ENCODE measurements at regions not wholly inside any gene's neighbourhood (a gene's known extent, or its start where the extent isn't known, plus 50 kb on each side); places are given as distances from the start of the nearest gene placed in this dataset.

DNA sequence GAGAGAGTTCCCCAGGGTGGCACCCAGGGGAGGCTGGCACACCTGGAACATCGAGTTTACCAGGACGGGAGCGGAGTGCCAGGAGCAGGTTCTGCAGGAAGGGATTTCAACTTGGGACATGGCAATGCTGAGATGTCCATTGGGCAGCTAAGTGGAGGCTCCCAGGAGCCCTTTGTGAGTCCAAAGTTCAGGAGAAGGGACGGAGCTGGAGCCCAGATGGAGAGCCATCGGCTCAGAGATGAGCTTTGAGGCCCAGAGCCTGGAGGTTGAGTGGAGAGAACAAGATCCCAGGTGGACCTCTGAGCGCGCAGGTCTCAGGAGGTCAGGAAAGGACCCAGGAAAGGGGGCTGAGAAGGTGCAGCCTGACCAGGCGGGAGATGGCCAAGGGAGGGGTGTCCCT, 67.5 kb upstream of the AFDN start:
- Histone ChIP-seq H3K36me3 (no peaks in the 10 kb centered on the region), H3K27ac (no peak overlapping the region), H3K9me3 (no peaks in the 10 kb centered on the region), H3K4me3 (no peak overlapping the region), H3K4me1 (peaks cover 0 to 8% of the 10 kb centered on the region in 2 donors), H3K27me3 (no peaks in the 10 kb centered on the region)
- no peak for TF ChIP-seq POLR2A (IDR thresholded peaks at IDR 0.05)
- TF ChIP-seq, protein P1, sequence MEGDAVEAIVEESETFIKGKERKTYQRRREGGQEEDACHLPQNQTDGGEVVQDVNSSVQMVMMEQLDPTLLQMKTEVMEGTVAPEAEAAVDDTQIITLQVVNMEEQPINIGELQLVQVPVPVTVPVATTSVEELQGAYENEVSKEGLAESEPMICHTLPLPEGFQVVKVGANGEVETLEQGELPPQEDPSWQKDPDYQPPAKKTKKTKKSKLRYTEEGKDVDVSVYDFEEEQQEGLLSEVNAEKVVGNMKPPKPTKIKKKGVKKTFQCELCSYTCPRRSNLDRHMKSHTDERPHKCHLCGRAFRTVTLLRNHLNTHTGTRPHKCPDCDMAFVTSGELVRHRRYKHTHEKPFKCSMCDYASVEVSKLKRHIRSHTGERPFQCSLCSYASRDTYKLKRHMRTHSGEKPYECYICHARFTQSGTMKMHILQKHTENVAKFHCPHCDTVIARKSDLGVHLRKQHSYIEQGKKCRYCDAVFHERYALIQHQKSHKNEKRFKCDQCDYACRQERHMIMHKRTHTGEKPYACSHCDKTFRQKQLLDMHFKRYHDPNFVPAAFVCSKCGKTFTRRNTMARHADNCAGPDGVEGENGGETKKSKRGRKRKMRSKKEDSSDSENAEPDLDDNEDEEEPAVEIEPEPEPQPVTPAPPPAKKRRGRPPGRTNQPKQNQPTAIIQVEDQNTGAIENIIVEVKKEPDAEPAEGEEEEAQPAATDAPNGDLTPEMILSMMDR (IDR thresholded peaks at IDR 0.05): no peak
- TF ChIP-seq POLR2AphosphoS5 (IDR thresholded peaks at IDR 0.05): no peak
- intact Hi-C loops (cut with DNase I; ENCODE audit: low total_unique reads): no loop called here
- DNase-seq (ENCODE audit: low spot score in 2 of 2): no peak

DNA sequence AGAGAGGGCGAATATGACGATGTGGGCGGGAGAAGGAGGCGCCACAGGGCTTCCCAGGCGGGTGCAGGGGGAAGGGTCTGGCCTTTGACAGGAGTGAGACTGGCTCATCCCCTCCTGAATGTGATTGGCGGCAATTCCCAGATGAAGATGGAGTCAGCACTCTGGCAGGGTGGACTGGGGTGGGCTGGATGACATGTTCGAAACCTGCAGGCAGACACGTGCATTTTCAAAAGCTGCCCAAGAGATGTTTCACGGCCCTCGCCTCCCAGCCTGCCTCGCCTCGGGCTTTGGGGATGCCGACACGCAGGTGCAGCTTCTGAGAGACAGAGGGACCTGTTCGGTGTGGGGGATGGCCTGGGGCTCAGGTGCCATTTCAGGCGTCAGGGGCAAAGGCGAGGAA, 66.8 kb upstream of the AFDN start:
- H3K4me3 ChIP-seq: no peak overlapping the region
- H3K27me3 ChIP-seq: no peaks in the 10 kb centered on the region
- TF ChIP-seq POLR2A (IDR thresholded peaks at IDR 0.05): no peak
- TF ChIP-seq, protein P1 (IDR thresholded peaks at IDR 0.05): no peak
- TF ChIP-seq POLR2AphosphoS5 (IDR thresholded peaks at IDR 0.05): no peak
- intact Hi-C loops (cut with DNase I; ENCODE audit: low total_unique reads): no loop called here
- DNase-seq (ENCODE audit: low spot score in 2 of 2): no peak
- peak overlapping the region in 1 of 2 donors; percentile 70 for H3K27ac ChIP-seq
- peaks cover 0 to 8% of the 10 kb centered on the region in 2 donors for H3K4me1 ChIP-seq
- no peaks in the 10 kb centered on the region for H3K36me3 ChIP-seq
- no peaks in the 10 kb centered on the region for H3K9me3 ChIP-seq

DNA sequence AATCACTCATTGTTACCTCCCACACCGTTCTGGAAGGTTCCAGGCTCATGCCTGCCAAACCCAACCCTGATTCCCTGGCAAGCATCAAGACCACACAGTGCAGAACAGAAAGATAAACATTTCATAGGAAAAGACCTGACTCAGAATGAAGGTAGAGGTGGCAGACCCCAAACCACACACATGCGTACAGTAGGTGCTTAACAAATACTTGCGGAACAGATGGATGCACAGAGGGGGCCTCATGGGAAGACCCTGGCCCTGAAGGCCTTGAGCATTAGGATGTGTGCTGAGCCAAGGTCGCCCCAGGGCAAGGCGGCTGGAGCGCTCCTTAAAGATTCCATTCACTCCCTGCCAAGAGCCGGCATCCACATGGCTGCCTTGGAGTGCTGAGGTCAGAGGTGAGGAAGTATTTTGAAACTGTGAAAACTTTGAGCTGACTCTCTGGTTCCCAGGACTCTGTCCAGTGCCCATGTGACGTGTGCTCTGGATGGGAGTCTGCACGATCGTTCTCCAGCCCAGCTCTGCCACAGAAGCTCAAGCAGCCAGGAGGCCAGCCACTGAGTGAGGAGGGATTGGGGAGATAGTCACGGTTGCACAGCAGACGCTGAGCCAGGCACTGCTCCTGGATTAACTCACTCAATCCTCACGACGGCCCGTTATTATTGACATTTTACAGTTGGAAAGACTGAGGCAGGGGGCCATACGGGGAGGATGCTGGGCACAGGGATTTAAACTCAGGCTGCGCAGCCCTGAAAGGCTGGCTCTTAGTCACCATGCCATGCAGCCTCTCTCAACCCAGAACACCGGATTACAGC, 65.5 kb upstream of the AFDN start:
- Histone ChIP-seq H3K36me3 (no peaks in the 10 kb centered on the region), H3K4me1 (peaks cover 0 to 8% of the 10 kb centered on the region in 2 donors), H3K27me3 (no peaks in the 10 kb centered on the region), H3K4me3 (no peak overlapping the region), H3K27ac (peak overlapping the region; percentile 53 to 70), H3K9me3 (no peaks in the 10 kb centered on the region)
- DNase-seq (ENCODE audit: low spot score in 2 of 2): peak; percentile 67 to 72
- intact Hi-C loops (cut with DNase I; ENCODE audit: low total_unique reads): no loop called here
- TF ChIP-seq POLR2A (IDR thresholded peaks at IDR 0.05) (no peak), POLR2AphosphoS5 (IDR thresholded peaks at IDR 0.05) (peak; percentile 25 to 67 (median 62))

DNA sequence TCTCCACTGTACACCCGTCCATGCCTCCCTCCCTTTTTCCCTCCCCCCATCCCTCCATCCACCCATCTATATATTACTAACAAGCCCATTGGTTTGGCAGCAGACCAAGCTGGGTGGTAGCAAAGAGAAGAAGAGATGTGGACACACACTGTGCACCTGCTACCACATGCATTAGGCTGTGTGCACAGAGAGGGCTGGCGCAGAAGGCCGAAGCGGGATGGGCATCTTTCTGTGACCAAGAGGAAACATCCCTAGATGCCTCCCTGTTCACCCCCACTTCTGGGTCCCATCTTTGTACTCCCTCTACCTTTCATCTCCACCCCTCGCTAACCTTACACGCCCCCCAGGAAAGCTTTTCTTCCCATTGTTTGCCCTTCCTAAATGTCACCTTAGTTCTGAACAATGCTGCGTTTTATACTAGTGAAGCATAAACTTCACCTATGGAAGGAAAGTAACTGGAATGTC, 64.9 kb upstream of the AFDN start:
- H3K36me3 ChIP-seq: no peaks in the 10 kb centered on the region
- TF ChIP-seq POLR2AphosphoS5 (IDR thresholded peaks at IDR 0.05) (no peak), POLR2A (IDR thresholded peaks at IDR 0.05) (no peak)
- TF ChIP-seq, protein P1 (IDR thresholded peaks at IDR 0.05): no peak
- no peaks in the 10 kb centered on the region for H3K27me3 ChIP-seq
- no peak overlapping the region for H3K4me3 ChIP-seq
- intact Hi-C loops (cut with DNase I; ENCODE audit: low total_unique reads): no loop called here
- peak overlapping the region; percentile 26 to 70 for H3K27ac ChIP-seq
- DNase-seq (ENCODE audit: low spot score in 2 of 2): no peak
- no peaks in the 10 kb centered on the region for H3K9me3 ChIP-seq
- peaks cover 0 to 8% of the 10 kb centered on the region in 2 donors for H3K4me1 ChIP-seq

DNA sequence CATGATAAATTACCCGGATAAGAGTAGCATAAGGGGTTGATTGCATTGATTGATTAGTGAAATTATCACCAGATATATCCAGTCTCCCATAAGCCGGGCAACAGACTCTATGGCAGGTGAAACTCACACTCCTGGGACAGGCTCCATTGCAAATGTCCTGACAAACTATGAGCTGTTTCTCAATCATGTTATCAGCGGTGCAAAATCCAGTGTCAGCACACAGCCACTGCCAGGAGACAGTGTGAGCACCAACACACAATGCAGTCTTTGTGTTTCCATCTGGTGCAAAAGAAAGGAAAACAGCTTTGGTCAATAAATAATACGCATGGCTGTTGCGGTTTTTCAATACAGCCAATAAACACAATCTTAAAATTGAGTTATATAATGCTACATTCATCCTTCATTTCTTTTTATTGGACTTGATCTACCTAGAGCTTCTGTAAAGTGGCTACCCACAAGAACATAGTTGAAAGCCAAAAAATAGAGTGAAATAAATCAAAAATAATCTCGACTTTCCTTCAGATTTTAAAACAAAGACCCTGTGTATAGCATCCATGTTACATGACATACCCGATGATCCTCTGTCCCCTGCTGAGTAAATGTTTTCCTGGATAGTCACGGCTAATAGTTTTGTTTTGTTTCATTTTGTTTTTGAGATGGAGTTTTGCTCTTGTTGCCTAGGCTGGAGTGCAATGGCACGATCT, 64.3 kb upstream of the AFDN start:
- Histone ChIP-seq H3K9me3 (no peaks in the 10 kb centered on the region), H3K4me3 (no peak overlapping the region), H3K27me3 (no peaks in the 10 kb centered on the region), H3K4me1 (peaks cover 0 to 8% of the 10 kb centered on the region in 2 donors), H3K27ac (peak overlapping the region; percentile 26 to 70), H3K36me3 (no peaks in the 10 kb centered on the region)
- no peak for TF ChIP-seq POLR2AphosphoS5 (IDR thresholded peaks at IDR 0.05)
- TF ChIP-seq, protein P1 (IDR thresholded peaks at IDR 0.05): no peak
- TF ChIP-seq POLR2A (IDR thresholded peaks at IDR 0.05): no peak
- intact Hi-C loops (cut with DNase I; ENCODE audit: low total_unique reads): no loop called here
- DNase-seq (ENCODE audit: low spot score in 2 of 2): no peak
